Middle frontal gyrus (tissue), 1 donor: ENCODE measurements at regions not wholly inside any gene's neighbourhood (a gene's known extent, or its start where the extent isn't known, plus 50 kb on each side); places are given as distances from the start of the nearest gene placed in this dataset.

ENCODE experiments used
- DNase-seq: peaks from one replicate; pipeline ENCODE4 v3.0.0-alpha.2; 2015; ENCODE audit warnings: low spot score; ENCODE audit errors: extremely low spot score

- no peak for DNase-seq
Observed at GRCh38 chr15:87196498-87196897, 1060.0 kb downstream of the NTRK3 start.

DNA sequence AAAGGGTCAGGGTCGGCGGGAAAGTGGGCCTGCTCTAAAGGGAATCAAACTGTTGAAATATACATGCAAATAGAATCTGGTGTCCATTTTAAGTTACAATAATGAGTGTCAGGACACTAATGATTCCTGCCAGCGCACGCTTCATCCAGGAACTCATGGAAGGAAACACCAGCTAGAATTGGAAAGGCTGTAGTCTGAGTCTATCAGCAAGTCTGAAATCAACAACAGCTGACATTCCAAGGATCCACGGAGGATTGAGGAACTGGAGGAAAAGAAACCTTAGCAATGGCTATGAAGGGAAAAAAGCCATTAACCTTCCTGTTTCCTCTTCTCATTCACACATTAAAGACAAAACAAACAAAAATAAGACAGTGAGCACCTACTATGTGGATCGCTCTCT, 1063.1 kb downstream of the NTRK3 start:
- DNase-seq: no peak

GRCh38 chr15:87167706-87168105, 1088.0 kb downstream of the AGBL1 start:
- DNase-seq: no peak

- no peak for DNase-seq
Observed at GRCh38 chr15:87167055-87167454, 1087.4 kb downstream of the AGBL1 start.

DNA sequence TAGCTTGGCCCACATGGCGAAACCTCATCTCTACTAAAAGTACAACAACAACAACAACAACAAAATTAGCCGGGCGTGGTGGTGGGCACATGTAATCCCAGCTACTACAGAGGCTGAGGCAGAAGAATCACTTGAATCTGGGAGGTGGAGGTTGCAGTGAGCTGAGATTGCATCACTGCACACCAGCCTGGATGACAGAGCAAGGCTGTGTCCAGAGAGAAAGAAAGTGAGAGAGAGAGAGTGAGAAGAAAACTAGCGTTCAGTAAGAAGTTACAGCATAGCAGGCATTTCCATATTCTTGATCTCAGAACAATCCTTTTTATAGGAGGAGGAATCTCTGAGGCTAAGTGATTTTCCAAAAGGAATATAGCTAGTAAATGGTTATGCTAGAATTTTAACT, 1076.1 kb downstream of the AGBL1 start:
- DNase-seq: no peak

- DNase-seq: no peak
Observed at GRCh38 chr15:87154761-87155160, 1075.1 kb downstream of the AGBL1 start.

GRCh38 chr15:87151202-87151748, 1071.6 kb downstream of the AGBL1 start:
- no peak for DNase-seq

DNA sequence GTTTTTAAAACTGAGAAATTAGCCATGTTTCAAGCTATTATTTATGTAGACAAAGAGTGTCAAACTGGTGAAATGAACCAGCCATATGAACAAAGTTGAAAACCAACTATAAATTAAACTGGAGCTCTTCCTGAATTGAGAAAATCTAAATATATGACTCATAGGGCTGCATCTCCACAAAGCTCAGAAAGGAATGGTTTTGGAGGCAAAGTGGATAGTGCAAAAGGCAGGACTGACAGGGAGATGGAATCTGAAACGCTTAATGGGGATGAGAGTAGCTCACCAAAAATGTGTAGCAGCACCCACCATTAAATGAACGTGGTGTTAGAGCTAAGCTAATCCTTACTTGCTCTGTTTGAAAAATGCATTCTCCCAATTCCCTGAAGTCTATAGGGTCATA, 1066.0 kb downstream of the AGBL1 start:
- no peak for DNase-seq

- no peak for DNase-seq
Observed at GRCh38 chr15:87144775-87145174, 1065.1 kb downstream of the AGBL1 start.

- DNase-seq: no peak
Observed at GRCh38 chr15:87142096-87142495, 1062.4 kb downstream of the AGBL1 start.

DNA sequence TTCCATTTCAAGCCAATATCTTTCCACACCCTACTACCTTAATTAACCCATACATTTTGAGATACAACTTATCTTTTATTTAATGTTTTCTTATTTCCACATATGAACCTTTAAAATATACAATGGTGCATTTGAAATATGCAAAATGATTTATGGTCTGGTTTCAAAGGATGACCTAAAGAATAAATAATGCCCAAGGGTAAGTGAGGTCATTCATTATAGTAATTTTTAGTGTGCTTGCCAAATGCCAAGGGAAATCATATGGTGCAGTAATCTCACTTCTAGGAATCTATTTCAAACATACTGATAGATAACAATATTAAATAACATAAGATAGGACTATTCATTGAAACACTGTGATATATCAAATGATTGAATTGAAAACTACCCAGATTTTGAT, 1055.4 kb downstream of the AGBL1 start:
- no peak for DNase-seq

DNA sequence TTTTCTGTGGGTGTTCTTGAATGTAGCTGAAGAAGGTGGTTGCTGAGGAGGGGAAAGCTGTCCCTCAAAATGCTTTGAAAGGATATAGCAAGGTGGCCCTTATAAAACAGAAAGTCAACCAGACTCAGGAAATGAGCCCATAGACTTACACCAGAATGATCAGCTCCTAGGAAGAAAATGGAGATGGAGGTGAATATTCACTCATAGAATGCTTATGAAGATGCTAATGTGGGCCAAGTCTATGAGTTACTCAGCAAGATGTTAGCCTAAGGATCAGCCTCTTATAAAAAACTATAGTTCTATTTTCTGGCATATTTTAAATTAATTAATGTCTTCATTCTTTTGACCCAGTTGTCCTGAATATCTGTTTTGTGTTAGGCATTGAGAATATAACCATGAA, 1054.0 kb downstream of the AGBL1 start:
- DNase-seq: no peak

DNA sequence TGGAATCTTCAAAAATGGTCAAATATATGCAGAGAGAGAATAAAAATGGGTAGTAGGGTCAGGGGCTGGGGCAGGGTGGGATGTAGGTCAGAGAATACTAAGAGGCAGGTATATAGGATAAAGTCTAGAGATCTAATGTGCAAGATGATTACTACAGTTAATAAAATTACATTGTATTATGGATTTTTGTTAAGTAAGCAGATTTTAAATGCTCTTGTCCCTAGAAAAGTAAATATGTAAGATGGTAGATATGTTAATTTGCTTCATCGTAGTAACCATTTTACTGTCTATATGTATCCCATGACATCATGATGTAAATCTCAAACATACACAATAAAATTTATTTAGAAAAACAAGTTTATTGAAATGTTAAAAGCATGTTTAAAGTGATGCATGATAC, 1051.4 kb downstream of the AGBL1 start:
- DNase-seq: no peak

GRCh38 chr15:87129916-87130315, 1050.2 kb downstream of the AGBL1 start:
- DNase-seq: no peak

DNA sequence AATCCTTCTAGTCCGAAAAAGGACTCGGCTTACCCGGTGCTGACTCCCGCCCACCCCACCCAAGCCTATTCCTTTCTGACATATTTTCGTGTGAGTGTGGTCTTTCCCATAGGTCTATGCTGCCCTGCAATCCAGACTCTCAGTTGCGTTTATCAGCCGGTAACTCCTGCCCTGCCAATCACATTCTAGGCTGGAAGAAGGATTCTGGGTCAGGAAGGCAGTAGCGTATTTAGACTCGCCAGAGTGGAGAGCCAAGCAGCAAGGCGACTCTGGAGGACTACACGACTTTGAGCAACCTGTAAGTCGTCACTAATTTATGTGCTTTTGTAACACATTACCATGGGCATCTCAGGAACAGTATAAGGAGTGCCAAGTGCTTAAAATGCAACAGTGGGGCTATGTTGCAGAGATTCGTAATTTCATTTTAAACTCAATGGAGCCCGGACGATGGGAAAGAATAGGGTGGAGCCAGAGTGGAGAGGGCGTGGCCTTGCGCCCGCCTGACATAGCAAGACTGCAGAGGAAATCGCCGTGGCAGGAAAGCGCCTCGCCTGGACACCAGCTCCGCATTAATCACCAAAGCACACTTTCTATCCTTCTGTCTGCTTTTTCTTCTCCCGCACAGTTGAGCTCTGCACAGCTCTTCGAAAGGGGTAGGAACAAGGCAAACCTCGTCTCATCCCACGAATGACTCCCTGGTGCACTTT, 1044.2 kb downstream of the AGBL1 start:
- no peak for DNase-seq

GRCh38 chr15:87121336-87121735, 1041.7 kb downstream of the AGBL1 start:
- DNase-seq: no peak

DNA sequence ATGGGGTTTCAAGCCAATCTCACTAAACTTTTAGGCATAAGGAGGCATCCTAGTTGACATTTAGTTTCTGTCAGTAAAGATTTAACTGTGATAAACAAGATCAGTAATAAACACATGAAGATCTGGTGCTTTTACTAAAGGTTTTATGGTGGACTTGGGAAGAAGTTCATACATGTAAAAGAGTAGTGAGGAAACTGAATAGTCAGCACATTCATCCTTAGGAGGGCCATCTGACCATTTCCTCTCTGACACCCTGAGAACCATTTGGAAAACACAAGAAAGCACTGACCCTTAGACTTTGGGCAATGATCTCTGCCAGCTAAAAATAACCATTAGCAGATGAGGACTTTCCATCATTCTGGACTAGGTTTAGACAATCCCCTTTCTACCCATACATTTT, 1040.9 kb downstream of the AGBL1 start:
- DNase-seq: no peak

- no peak for DNase-seq
Observed at GRCh38 chr15:87118846-87119245, 1039.2 kb downstream of the AGBL1 start.

- no peak for DNase-seq
Observed at GRCh38 chr15:87118435-87118834, 1038.8 kb downstream of the AGBL1 start.

DNA sequence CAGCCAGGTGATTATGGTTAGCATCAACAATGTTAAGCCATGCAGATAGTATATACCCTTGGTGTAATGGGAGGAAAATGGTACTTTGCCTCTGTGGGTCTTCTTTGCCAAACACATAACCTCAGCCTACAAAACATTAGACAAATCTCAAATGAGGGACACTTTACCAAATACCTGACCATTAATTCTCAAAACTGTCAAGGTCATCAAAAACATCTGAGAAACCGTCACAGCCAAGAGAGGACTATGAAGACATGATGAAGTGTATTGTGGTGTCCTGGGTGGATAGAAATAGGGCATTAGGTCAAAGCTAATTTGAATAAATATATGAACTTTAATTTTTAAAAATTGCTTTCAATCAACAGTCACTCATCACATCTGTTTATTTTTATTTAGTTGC, 1036.1 kb downstream of the AGBL1 start:
- no peak for DNase-seq

DNA sequence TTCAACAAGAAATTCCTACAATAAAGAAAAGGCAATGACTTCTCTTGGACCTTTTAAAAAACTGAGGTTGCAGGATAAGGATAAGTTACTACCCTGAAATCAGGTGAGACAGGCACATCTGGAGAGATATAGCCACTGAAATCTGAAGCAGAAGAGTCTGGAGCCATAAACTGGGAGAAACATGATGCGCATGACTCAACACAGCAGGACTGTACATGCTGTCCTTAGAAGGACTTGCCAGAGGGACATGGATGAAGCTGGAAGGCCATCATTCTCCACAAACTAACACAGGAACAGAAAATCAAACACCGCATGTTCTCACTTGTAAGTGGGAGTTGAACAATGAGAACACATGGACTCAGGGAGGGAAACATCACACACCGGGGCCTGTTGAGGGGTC, 1020.2 kb downstream of the AGBL1 start:
- DNase-seq: no peak

GRCh38 chr15:87089551-87089950, 1009.9 kb downstream of the AGBL1 start:
- no peak for DNase-seq

- DNase-seq: no peak
Observed at GRCh38 chr15:87083201-87083600, 1003.5 kb downstream of the AGBL1 start.

GRCh38 chr15:87082581-87082980, 1002.9 kb downstream of the AGBL1 start:
- DNase-seq: no peak
